Pancreas (tissue), 10 donors: ENCODE measurements at regions not wholly inside any gene's neighbourhood (a gene's known extent, or its start where the extent isn't known, plus 50 kb on each side); places are given as distances from the start of the nearest gene placed in this dataset.

Experiments used
- ATAC-seq, 4 donors: fragments of 200-7000 bp; cut with Tn5 transposase; one replicate each; pipeline versions ENCODE4 v1.8.0 to v1.9.1; 2020; ENCODE audit warnings: mild to moderate bottlenecking in 4 of 4, moderate library complexity in 4 of 4
- DNase-seq, 6 donors: peaks; one replicate each; pipeline ENCODE4 v3.0.0-alpha.2; 2020
- FAIRE-seq: peaks from 2 replicates; lab custom pipeline; 2012; peaks lifted over from hg19 to GRCh38; lab: Jason Lieb, UNC
- H3K27ac ChIP-seq, 4 donors: fragments of 200-600 bp; sonication (generic); 1 replicate in 3 of 4; 2 replicates in 1 of 4; pipeline versions ENCODE4 v1.5.0 to v1.8.0; 2020
- H3K27me3 ChIP-seq, 4 donors: fragments of 200-600 bp; one replicate each; pipeline ENCODE4 v1.8.0; 2021
- H3K36me3 ChIP-seq, 3 donors: fragments of 200-600 bp; sonication (generic) in 1 of 3; one replicate each; pipeline versions ENCODE4 v1.5.0 to v1.8.0; 2020 to 2021
- H3K4me1 ChIP-seq, 3 donors: fragments of 200-600 bp; one replicate each; pipeline ENCODE4 v1.8.0; 2021
- H3K4me3 ChIP-seq, 4 donors: fragments of 200-600 bp; sonication (generic) in 2 of 4; one replicate each; pipeline versions ENCODE4 v1.5.0 to v1.8.0; 2020 to 2021
- H3K9me3 ChIP-seq, 4 donors: fragments of 200-600 bp; one replicate each; pipeline ENCODE4 v1.8.0; 2021
- WGBS, 2 donors: extraction: QIAGEN DNeasy Blood & Tissue Kit; methylation state at CpG; one replicate each; pipeline ENCODE4 v1.1.7; 2013; 5-methylcytosine and 5-hydroxymethylcytosine counted together
- intact Hi-C, 3 donors: fragments of 100-400 bp; cut with DNase I; formaldehyde crosslinking; loops; one replicate each; pipeline versions ENCODE4 v1.11.1 to v1.14.2; 2022
- TF ChIP-seq, protein P1 (sequence below), 4 donors: fragments of 200-600 bp; sonication (generic) in 3 of 4; IDR thresholded peaks; one replicate each; pipeline versions ENCODE4 v1.5.0 to v1.8.0; 2021; ENCODE audit warnings: antibody characterized with exemption in 4 of 4
- donor health status: healthy with polysubstance abuse.
- donor health status: DM: no; HTN: no; CAD: no; lungs with moderate emphysema.
- donor health status: DM: no; HTN: no; CAD: no.
- donor health status: control.
- donor health status: control.
- donor health status: Bipolar disorder and iron deficiency.
- donor health status: DM: yes; HTN: yes; CAD: no.
- donor health status: DM: no; HTN: no; CAD: no.
- donor health status: DM: no; HTN: no; CAD: no.
- donor health status: DM: yes; HTN: yes; CAD: no.

DNA sequence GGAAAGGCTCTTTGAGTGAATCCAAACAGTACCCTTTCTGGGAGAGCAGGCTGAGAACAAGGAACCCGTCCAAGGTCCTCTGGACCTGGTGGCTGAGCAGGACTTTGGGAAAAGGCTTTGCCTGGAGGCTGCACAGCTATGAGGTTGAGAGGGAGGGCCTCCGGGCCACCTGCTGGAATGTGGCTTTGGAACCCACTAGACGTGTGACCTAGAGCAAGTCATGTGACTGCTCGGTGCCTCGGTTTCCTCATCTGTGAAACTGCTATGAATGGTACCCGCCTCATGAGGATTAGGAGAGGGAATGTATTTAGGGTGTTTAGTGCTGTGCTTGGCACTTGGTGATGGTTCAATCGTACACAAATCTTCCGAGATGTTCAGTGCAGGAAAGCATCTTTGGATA is 50.4 kb downstream of the HAPSTR1 start:
- H3K27ac ChIP-seq = no peak overlapping the region
- ATAC-seq (no peak), DNase-seq (peak in 1 of 6 donors; percentile 27), FAIRE-seq (no peak)
- no peaks in the 10 kb centered on the region for H3K9me3 ChIP-seq
- WGBS, 2 donors = 85 to 91% methylated on average over 8 of the region's 8 CpGs
- H3K27me3 ChIP-seq = no peaks in the 10 kb centered on the region
- peaks cover 0 to 5% (median 0%) of the 10 kb centered on the region in 3 donors for H3K4me1 ChIP-seq
- intact Hi-C loops = no loop called here
- H3K36me3 ChIP-seq = no peaks in the 10 kb centered on the region
- TF ChIP-seq, protein P1, sequence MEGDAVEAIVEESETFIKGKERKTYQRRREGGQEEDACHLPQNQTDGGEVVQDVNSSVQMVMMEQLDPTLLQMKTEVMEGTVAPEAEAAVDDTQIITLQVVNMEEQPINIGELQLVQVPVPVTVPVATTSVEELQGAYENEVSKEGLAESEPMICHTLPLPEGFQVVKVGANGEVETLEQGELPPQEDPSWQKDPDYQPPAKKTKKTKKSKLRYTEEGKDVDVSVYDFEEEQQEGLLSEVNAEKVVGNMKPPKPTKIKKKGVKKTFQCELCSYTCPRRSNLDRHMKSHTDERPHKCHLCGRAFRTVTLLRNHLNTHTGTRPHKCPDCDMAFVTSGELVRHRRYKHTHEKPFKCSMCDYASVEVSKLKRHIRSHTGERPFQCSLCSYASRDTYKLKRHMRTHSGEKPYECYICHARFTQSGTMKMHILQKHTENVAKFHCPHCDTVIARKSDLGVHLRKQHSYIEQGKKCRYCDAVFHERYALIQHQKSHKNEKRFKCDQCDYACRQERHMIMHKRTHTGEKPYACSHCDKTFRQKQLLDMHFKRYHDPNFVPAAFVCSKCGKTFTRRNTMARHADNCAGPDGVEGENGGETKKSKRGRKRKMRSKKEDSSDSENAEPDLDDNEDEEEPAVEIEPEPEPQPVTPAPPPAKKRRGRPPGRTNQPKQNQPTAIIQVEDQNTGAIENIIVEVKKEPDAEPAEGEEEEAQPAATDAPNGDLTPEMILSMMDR (IDR thresholded peaks at IDR 0.05) = no peak
- no peak overlapping the region for H3K4me3 ChIP-seq

DNA sequence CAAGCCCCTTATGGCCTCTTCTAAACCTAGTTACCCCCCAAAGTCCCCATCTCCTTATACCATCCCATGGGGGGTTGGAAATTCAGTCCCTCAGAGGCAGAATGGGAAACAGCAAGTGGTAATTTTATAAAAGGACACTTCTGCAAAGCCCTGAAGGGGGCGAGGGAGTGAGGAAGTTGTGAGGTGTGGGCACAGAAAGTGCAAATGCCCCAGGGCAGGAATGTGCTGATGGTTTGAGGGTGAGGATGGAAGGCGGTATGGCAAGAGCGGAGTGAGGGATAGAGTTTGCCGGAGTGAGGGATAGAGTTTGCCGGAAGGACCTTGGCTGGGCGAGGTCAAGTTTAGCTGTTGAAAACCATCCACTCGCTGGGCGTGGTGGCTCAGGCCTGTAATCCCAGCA is 52.7 kb downstream of the HAPSTR1 start:
- no peak for ATAC-seq
- intact Hi-C loops = no loop called here
- no peaks in the 10 kb centered on the region for H3K9me3 ChIP-seq
- 94% methylated on average over 8 of the region's 8 CpGs for WGBS, 2 donors
- no peak overlapping the region for H3K4me3 ChIP-seq
- TF ChIP-seq, protein P1 (IDR thresholded peaks at IDR 0.05) = no peak
- FAIRE-seq = no peak
- no peak overlapping the region for H3K27ac ChIP-seq
- DNase-seq = no peak
- H3K27me3 ChIP-seq = no peaks in the 10 kb centered on the region
- peaks cover 0 to 3% (median 0%) of the 10 kb centered on the region in 3 donors for H3K4me1 ChIP-seq
- no peaks in the 10 kb centered on the region for H3K36me3 ChIP-seq

DNA sequence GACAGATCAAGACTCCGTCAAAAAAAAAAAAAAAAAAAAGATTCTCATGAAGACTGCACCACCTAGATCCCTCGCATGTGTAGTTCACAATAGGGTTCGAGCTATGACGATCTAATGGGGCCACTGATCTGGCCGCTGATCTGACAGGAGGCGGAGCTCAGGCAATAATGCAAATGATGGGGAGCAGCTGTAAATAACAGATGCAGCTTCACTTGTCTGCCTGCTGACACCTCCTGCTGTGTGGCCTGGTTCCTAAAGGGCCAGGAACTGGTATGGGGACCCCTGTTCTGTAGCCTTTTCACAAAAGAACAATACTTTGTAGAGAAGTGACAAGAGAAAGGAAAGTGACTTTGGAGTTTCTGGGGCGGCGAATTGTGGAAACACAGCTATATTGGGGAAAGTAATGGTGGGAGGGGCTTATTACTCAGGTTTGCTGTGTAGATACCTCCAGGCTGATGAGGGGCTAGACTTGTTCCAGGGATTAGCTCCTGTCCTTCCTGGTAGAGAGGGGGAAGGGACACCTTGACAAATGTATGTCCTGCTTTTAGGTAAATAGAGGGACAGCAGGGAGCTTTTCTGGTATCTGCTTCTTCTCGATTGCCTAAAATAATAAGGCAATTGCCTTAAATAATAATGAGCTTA is 57.1 kb downstream of the HAPSTR1 start:
- Histone ChIP-seq H3K27ac (no peak overlapping the region), H3K36me3 (no peaks in the 10 kb centered on the region), H3K27me3 (no peaks in the 10 kb centered on the region), H3K9me3 (no peaks in the 10 kb centered on the region), H3K4me1 (no peaks in the 10 kb centered on the region), H3K4me3 (no peak overlapping the region)
- WGBS, 2 donors = 60% methylated on average over 9 of the region's 9 CpGs
- ATAC-seq (no peak), DNase-seq (no peak), FAIRE-seq (no peak)
- intact Hi-C loops = no loop called here
- TF ChIP-seq, protein P1 (IDR thresholded peaks at IDR 0.05) = no peak

DNA sequence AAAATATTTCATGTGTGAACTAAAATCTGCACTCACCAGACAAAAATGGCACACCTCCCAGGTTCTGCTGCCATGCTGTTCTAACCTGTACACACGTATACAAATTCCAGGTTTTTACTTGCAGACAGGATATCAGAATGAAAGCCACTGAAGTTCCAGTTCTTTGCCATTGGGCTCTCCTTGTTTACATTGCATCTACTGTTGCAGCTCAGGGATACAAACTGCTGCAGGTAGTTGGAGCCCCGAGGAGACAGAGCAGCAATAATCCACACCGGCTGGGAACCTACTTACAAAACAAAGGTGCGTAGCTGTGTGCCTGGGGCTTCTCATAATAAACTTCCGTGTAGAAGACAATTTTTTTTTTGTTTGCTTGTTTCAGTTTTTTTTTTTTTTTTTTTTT is 59.6 kb downstream of the HAPSTR1 start:
- Histone ChIP-seq H3K4me3 (no peak overlapping the region), H3K4me1 (no peaks in the 10 kb centered on the region), H3K9me3 (no peaks in the 10 kb centered on the region), H3K36me3 (no peaks in the 10 kb centered on the region), H3K27me3 (no peaks in the 10 kb centered on the region), H3K27ac (no peak overlapping the region)
- ATAC-seq = no peak
- WGBS, 2 donors = 68 to 73% methylated on average over 5 of the region's 5 CpGs
- FAIRE-seq = no peak
- no peak for DNase-seq
- TF ChIP-seq, protein P1 (IDR thresholded peaks at IDR 0.05) = no peak
- intact Hi-C loops = no loop called here

DNA sequence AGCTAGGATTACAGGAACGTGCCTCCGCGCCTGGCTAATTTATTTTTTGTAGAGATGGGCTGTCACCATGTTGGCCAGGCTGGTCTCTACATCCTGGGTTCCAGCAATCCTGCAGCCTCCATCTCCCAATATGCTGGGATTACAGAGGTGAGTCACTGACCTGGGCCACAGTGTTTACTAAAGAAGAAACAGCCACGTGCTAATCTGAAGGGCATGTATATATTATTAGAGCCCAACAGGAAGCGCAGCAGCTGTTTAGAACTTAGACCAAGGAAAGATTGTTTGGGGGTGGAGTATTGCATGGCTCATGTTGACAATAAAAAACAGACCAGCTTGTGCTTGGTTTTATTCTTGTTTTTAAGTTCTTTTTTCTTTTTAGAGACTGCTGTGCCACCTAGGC is 60.2 kb downstream of the HAPSTR1 start:
- ATAC-seq (peak in 1 of 4 donors; percentile 21), DNase-seq (no peak), FAIRE-seq (no peak)
- Histone ChIP-seq H3K9me3 (no peaks in the 10 kb centered on the region), H3K4me1 (no peaks in the 10 kb centered on the region), H3K27ac (no peak overlapping the region), H3K36me3 (no peaks in the 10 kb centered on the region), H3K27me3 (no peaks in the 10 kb centered on the region), H3K4me3 (no peak overlapping the region)
- TF ChIP-seq, protein P1 (IDR thresholded peaks at IDR 0.05) = no peak
- intact Hi-C loops = no loop called here
- WGBS, 2 donors = 69 to 71% methylated on average over 5 of the region's 5 CpGs
